H9 (cell line): ENCODE measurements at regions not wholly inside any gene's neighbourhood (a gene's known extent, or its start where the extent isn't known, plus 50 kb on each side); places are given as distances from the start of the nearest gene placed in this dataset.

ENCODE experiments used
- DNase-seq: peaks from one replicate; pipeline ENCODE4 v3.0.0-alpha.2; 2017
- H2AFZ ChIP-seq: one replicate; pipeline ENCODE4 v1.6.1; 2013; ENCODE audit warnings: mild to moderate bottlenecking, low read length, control low read depth, moderate library complexity
- H2AK5ac ChIP-seq: 2 replicates; pipeline ENCODE4 v1.6.1; 2013; ENCODE audit warnings: low read length, control low read depth, mixed read lengths; ENCODE audit not compliant: insufficient read length
- H2BK120ac ChIP-seq: one replicate; pipeline ENCODE4 v1.6.1; 2013; ENCODE audit warnings: low read depth, mild to moderate bottlenecking, low read length, control low read depth, inconsistent platforms; ENCODE audit not compliant: poor library complexity, severe bottlenecking
- H2BK12ac ChIP-seq: 2 replicates; pipeline ENCODE4 v1.6.1; 2013; ENCODE audit warnings: low read length, control low read depth, mixed read lengths, low read depth; ENCODE audit not compliant: insufficient read length
- H2BK15ac ChIP-seq: 2 replicates; pipeline ENCODE4 v1.6.1; 2013; ENCODE audit warnings: low read depth, low read length, control low read depth
- H2BK20ac ChIP-seq: one replicate; pipeline ENCODE4 v1.6.1; 2013; ENCODE audit warnings: low read depth, mild to moderate bottlenecking, low read length, control low read depth, inconsistent platforms; ENCODE audit not compliant: poor library complexity, severe bottlenecking
- H2BK5ac ChIP-seq: 2 replicates; pipeline ENCODE4 v1.6.1; 2013; ENCODE audit warnings: low read length, control low read depth, mixed read lengths; ENCODE audit not compliant: insufficient read length
- H3K14ac ChIP-seq: 2 replicates; pipeline ENCODE4 v1.6.1; 2013; ENCODE audit warnings: low read length, control low read depth; ENCODE audit not compliant: insufficient read depth
- H3K18ac ChIP-seq: 2 replicates; pipeline ENCODE4 v1.6.1; 2013; ENCODE audit warnings: low read depth, mild to moderate bottlenecking, mixed read lengths, low read length, control low read depth; ENCODE audit not compliant: insufficient read length
- H3K23ac ChIP-seq: 2 replicates; pipeline ENCODE4 v1.6.1; 2013; ENCODE audit warnings: low read length, control low read depth, mixed read lengths, low read depth; ENCODE audit not compliant: insufficient read length
- H3K23me2 ChIP-seq: 2 replicates; pipeline ENCODE4 v1.6.1; 2013; ENCODE audit warnings: low read depth, mild to moderate bottlenecking, mixed read lengths, low read length, control low read depth; ENCODE audit not compliant: insufficient read length, poor library complexity, severe bottlenecking
- H3K27ac ChIP-seq: 2 replicates; pipeline ENCODE4 v1.5.1; 2013; ENCODE audit warnings: low read length, control low read depth, mixed read lengths, low read depth; ENCODE audit not compliant: insufficient read length
- H3K27me3 ChIP-seq: 2 replicates; pipeline ENCODE4 v1.6.1; 2013; ENCODE audit warnings: low read length, control low read depth, inconsistent platforms; ENCODE audit not compliant: insufficient read depth
- H3K4ac ChIP-seq: 2 replicates; pipeline ENCODE4 v1.6.1; 2013; ENCODE audit warnings: low read depth, mild to moderate bottlenecking, control low read depth, inconsistent platforms, low read length, moderate library complexity
- H3K4me1 ChIP-seq: 2 replicates; pipeline ENCODE4 v1.6.1; 2013; ENCODE audit warnings: low read length, control low read depth, inconsistent platforms; ENCODE audit not compliant: insufficient read depth
- H3K4me2 ChIP-seq: 2 replicates; pipeline ENCODE4 v1.6.1; 2013; ENCODE audit warnings: low read length, control low read depth, mixed read lengths; ENCODE audit not compliant: insufficient read length, insufficient read depth
- H3K56ac ChIP-seq: 2 replicates; pipeline ENCODE4 v1.6.1; 2013; ENCODE audit warnings: low read depth, mild to moderate bottlenecking, mixed read lengths, low read length, control low read depth; ENCODE audit not compliant: insufficient read length
- H3K79me1 ChIP-seq: 2 replicates; pipeline ENCODE4 v1.6.1; 2013; ENCODE audit warnings: low read depth, mild to moderate bottlenecking, moderate library complexity, low read length, control low read depth, inconsistent platforms; ENCODE audit not compliant: insufficient read depth, poor library complexity, severe bottlenecking
- H3K79me2 ChIP-seq: 2 replicates; pipeline ENCODE4 v1.6.1; 2013; ENCODE audit warnings: low read length, control low read depth, inconsistent platforms; ENCODE audit not compliant: insufficient read depth
- H3K9ac ChIP-seq: 2 replicates; pipeline ENCODE4 v1.6.1; 2013; ENCODE audit warnings: low read length, control low read depth, mixed read lengths; ENCODE audit not compliant: insufficient read length; ENCODE audit errors: extremely low read depth
- H3K9me3 ChIP-seq: one replicate; pipeline ENCODE4 v1.6.1; 2013; ENCODE audit warnings: low read depth, low read length, inconsistent platforms; ENCODE audit not compliant: control insufficient read depth
- H3T11ph ChIP-seq: one replicate; pipeline ENCODE4 v1.6.1; 2013; ENCODE audit warnings: mild to moderate bottlenecking, low read length, control low read depth, inconsistent platforms
- H4K20me1 ChIP-seq: one replicate; pipeline ENCODE4 v1.6.1; 2013; ENCODE audit not compliant: control insufficient read depth, insufficient read length, insufficient read depth
- H4K5ac ChIP-seq: 2 replicates; pipeline ENCODE4 v1.6.1; 2013; ENCODE audit warnings: low read depth, mild to moderate bottlenecking, mixed read lengths, low read length, control low read depth; ENCODE audit not compliant: insufficient read length
- H4K8ac ChIP-seq: replicated peaks from 2 replicates; pipeline ENCODE4 v1.6.1; 2013; ENCODE audit warnings: low read length, control low read depth, mixed read lengths, low read depth; ENCODE audit not compliant: insufficient read length
- H4K91ac ChIP-seq: 2 replicates; pipeline ENCODE4 v1.6.1; 2013; ENCODE audit warnings: low read depth, mild to moderate bottlenecking, moderate library complexity, mixed read lengths, low read length, control low read depth; ENCODE audit not compliant: insufficient read length
- H3K27ac Mint-ChIP-seq, 3 experiments: 2 replicates in 2 of 3; 3 replicates in 1 of 3; pipeline ENCODE4 v1.8.0; 2020 to 2021; ENCODE audit warnings: mixed read lengths in 3 of 3, mild to moderate bottlenecking in 1 of 3, moderate library complexity in 1 of 3
- H3K27me3 Mint-ChIP-seq: 2 replicates; pipeline ENCODE4 v1.8.0; 2021; ENCODE audit warnings: low read depth, mild to moderate bottlenecking, moderate library complexity, mixed read lengths
- H3K36me3 Mint-ChIP-seq, 3 experiments: 2 replicates in 2 of 3; 3 replicates in 1 of 3; pipeline ENCODE4 v1.8.0; 2020 to 2021; ENCODE audit warnings: low read depth in 3 of 3, mixed read lengths in 3 of 3; ENCODE audit not compliant: insufficient read depth in 1 of 3
- H3K4me1 Mint-ChIP-seq, 2 experiments: 2 replicates each; pipeline ENCODE4 v1.8.0; 2020; ENCODE audit warnings: mixed read lengths in 2 of 2
- H3K4me3 Mint-ChIP-seq, 2 experiments: 2 replicates in 1 of 2; 3 replicates in 1 of 2; pipeline ENCODE4 v1.8.0; 2020 to 2021; ENCODE audit warnings: mild to moderate bottlenecking in 2 of 2, mixed read lengths in 2 of 2, moderate library complexity in 1 of 2
- H3K9me3 Mint-ChIP-seq, 2 experiments: 2 replicates in 1 of 2; 3 replicates in 1 of 2; pipeline ENCODE4 v1.8.0; 2020; ENCODE audit warnings: mild to moderate bottlenecking in 2 of 2, mixed read lengths in 2 of 2, moderate library complexity in 1 of 2
- CTCF ChIP-seq: fragments of 200-600 bp; sonication (generic); conservative IDR thresholded peaks from 3 replicates; pipeline ENCODE4 v1.8.0; 2021; ENCODE audit warnings: antibody characterized with exemption, mild to moderate bottlenecking
- WGBS: extraction: QIAGEN DNeasy Blood & Tissue Kit; methylation state at CpG from one replicate; pipeline ENCODE4 v1.1.7; 2013; ENCODE audit warnings: missing lambda C conversion rate, low lambda C conversion rate, mixed read lengths; ENCODE audit not compliant: insufficient read length; ENCODE audit errors: extremely low coverage; 5-methylcytosine and 5-hydroxymethylcytosine counted together

GRCh38 chr2:58709687-58710354 lies 468.7 kb upstream of the FANCL start:
- no peaks in the 10 kb centered on the region for H3K79me2 ChIP-seq
- WGBS = no CpG with 5 or more reads among the region's 1 CpG
- Mint-ChIP-seq H3K4me1 (peaks cover 4 to 5% of the 10 kb centered on the region in 2 experiments; a peak in 2 of 4 replicates), H3K27ac (0 out of 7 replicates have a peak overlapping the region, but pooled peaks of 1 of the 3 experiments have one; percentile 5), H3K27me3 (no peaks in the 10 kb centered on the region), H3K4me3 (no peak overlapping the region), H3K36me3 (no peaks in the 10 kb centered on the region), H3K9me3 (no peaks in the 10 kb centered on the region)
- no peak overlapping the region for H3K18ac ChIP-seq
- no peaks in the 10 kb centered on the region for H3K23me2 ChIP-seq
- no peak overlapping the region for H3K23ac ChIP-seq
- H2AFZ ChIP-seq = no peak overlapping the region
- H2AK5ac ChIP-seq = no peak overlapping the region
- no peak overlapping the region for H3K27ac ChIP-seq
- H3K9ac ChIP-seq = no peak overlapping the region
- H3K79me1 ChIP-seq = no peaks in the 10 kb centered on the region
- no peak overlapping the region for H3K4me2 ChIP-seq
- H3T11ph ChIP-seq = no peak overlapping the region
- H4K5ac ChIP-seq = no peak overlapping the region
- no peak overlapping the region for H2BK120ac ChIP-seq
- no peak overlapping the region for H2BK12ac ChIP-seq
- H3K9me3 ChIP-seq = no peaks in the 10 kb centered on the region
- no peak overlapping the region for H2BK15ac ChIP-seq
- no peak overlapping the region for H2BK20ac ChIP-seq
- no peak overlapping the region for H3K14ac ChIP-seq
- H3K27me3 ChIP-seq = no peaks in the 10 kb centered on the region
- H4K8ac ChIP-seq = no peak overlapping the region
- no peak overlapping the region for H2BK5ac ChIP-seq
- H3K4me1 ChIP-seq = peaks cover 4% of the 10 kb centered on the region; the same call in 1 of the 2 replicates
- H4K91ac ChIP-seq = no peak overlapping the region
- TF ChIP-seq CTCF = no peak
- H3K4ac ChIP-seq = no peak overlapping the region
- H4K20me1 ChIP-seq = peaks cover 3% of the 10 kb centered on the region
- H3K56ac ChIP-seq = no peak overlapping the region
- DNase-seq = no peak
